T-helper 17 cell (primary cell): ENCODE measurements at regions not wholly inside any gene's neighbourhood (a gene's known extent, or its start where the extent isn't known, plus 50 kb on each side); places are given as distances from the start of the nearest gene placed in this dataset.

Source experiments
- ATAC-seq: fragments of 150-1000 bp; cut with Tn5 transposase; 2 replicates; pipeline ENCODE4 v1.10.0; 2021; ENCODE audit warnings: mild to moderate bottlenecking, moderate library complexity
- DNase-seq, 3 donors: peaks; one replicate each; pipeline versions ENCODE4 v3.0.0 to v3.0.0-alpha.2; 2020 to 2021
- H3K9me3 ChIP-seq: one replicate; pipeline ENCODE4 v1.7.0; 2013; ENCODE audit warnings: low read length, mild to moderate bottlenecking; ENCODE audit not compliant: control insufficient read depth, poor library complexity, severe bottlenecking
- H3K27ac Mint-ChIP-seq: one replicate; pipeline ENCODE4 v1.8.0; 2022; ENCODE audit warnings: mild to moderate bottlenecking, moderate library complexity, mixed read lengths
- H3K27me3 Mint-ChIP-seq: one replicate; pipeline ENCODE4 v1.8.0; 2022; ENCODE audit warnings: mixed read lengths
- H3K36me3 Mint-ChIP-seq: one replicate; pipeline ENCODE4 v1.8.0; 2022; ENCODE audit warnings: low read depth, mixed read lengths
- H3K4me1 Mint-ChIP-seq: one replicate; pipeline ENCODE4 v1.8.0; 2022; ENCODE audit warnings: mild to moderate bottlenecking, mixed read lengths
- H3K4me3 Mint-ChIP-seq: one replicate; pipeline ENCODE4 v1.8.0; 2022; ENCODE audit warnings: mild to moderate bottlenecking, moderate library complexity, mixed read lengths

GRCh38 chr13:27847669-27848068 lies 55.4 kb downstream of the GSX1 start:
- Mint-ChIP-seq H3K27ac (no peak overlapping the region), H3K27me3 (peaks cover 63% of the 10 kb centered on the region), H3K4me1 (no peaks in the 10 kb centered on the region), H3K4me3 (no peak overlapping the region), H3K36me3 (no peaks in the 10 kb centered on the region)
- no peaks in the 10 kb centered on the region for H3K9me3 ChIP-seq
- DNase-seq (no peak), ATAC-seq (no peak)

GRCh38 chr13:27851096-27851850 lies 59.0 kb downstream of the GSX1 start:
- ATAC-seq = no peak
- H3K27me3 Mint-ChIP-seq = peaks cover 71% of the 10 kb centered on the region
- H3K9me3 ChIP-seq = no peaks in the 10 kb centered on the region
- H3K27ac Mint-ChIP-seq = no peak overlapping the region
- H3K36me3 Mint-ChIP-seq = peaks cover 3% of the 10 kb centered on the region
- no peak overlapping the region for H3K4me3 Mint-ChIP-seq
- no peaks in the 10 kb centered on the region for H3K4me1 Mint-ChIP-seq
- no peak for DNase-seq

- Mint-ChIP-seq H3K4me1 (no peaks in the 10 kb centered on the region), H3K36me3 (peaks cover 3% of the 10 kb centered on the region), H3K27me3 (peaks cover 68% of the 10 kb centered on the region), H3K27ac (no peak overlapping the region), H3K4me3 (no peak overlapping the region)
- ATAC-seq (no peak), DNase-seq (no peak)
- H3K9me3 ChIP-seq = no peaks in the 10 kb centered on the region
These were observed 60.2 kb downstream of the GSX1 start for GRCh38 chr13:27852491-27852890.

GRCh38 chr13:27853335-27853734 lies 61.1 kb downstream of the GSX1 start:
- peaks cover 3% of the 10 kb centered on the region for H3K36me3 Mint-ChIP-seq
- no peak for DNase-seq
- H3K9me3 ChIP-seq = no peaks in the 10 kb centered on the region
- peaks cover 60% of the 10 kb centered on the region for H3K27me3 Mint-ChIP-seq
- no peak for ATAC-seq
- no peak overlapping the region for H3K27ac Mint-ChIP-seq
- H3K4me3 Mint-ChIP-seq = no peak overlapping the region
- H3K4me1 Mint-ChIP-seq = no peaks in the 10 kb centered on the region

GRCh38 chr13:27853861-27854260 lies 61.6 kb downstream of the GSX1 start:
- Mint-ChIP-seq H3K27me3 (peaks cover 54% of the 10 kb centered on the region), H3K36me3 (peaks cover 3% of the 10 kb centered on the region), H3K4me1 (no peaks in the 10 kb centered on the region), H3K27ac (no peak overlapping the region), H3K4me3 (no peak overlapping the region)
- no peaks in the 10 kb centered on the region for H3K9me3 ChIP-seq
- ATAC-seq = no peak
- DNase-seq = no peak

GRCh38 chr13:27854606-27855005 lies 62.3 kb downstream of the GSX1 start:
- Mint-ChIP-seq H3K36me3 (peaks cover 3% of the 10 kb centered on the region), H3K27me3 (peaks cover 53% of the 10 kb centered on the region), H3K27ac (no peak overlapping the region), H3K4me1 (no peaks in the 10 kb centered on the region), H3K4me3 (no peak overlapping the region)
- no peaks in the 10 kb centered on the region for H3K9me3 ChIP-seq
- ATAC-seq = no peak
- DNase-seq = no peak

GRCh38 chr13:27855381-27855780 lies 63.1 kb downstream of the GSX1 start:
- peaks cover 53% of the 10 kb centered on the region for H3K27me3 Mint-ChIP-seq
- H3K36me3 Mint-ChIP-seq = peaks cover 3% of the 10 kb centered on the region
- DNase-seq = no peak
- no peaks in the 10 kb centered on the region for H3K4me1 Mint-ChIP-seq
- no peak overlapping the region for H3K27ac Mint-ChIP-seq
- no peak overlapping the region for H3K4me3 Mint-ChIP-seq
- ATAC-seq = no peak
- H3K9me3 ChIP-seq = no peaks in the 10 kb centered on the region

- no peaks in the 10 kb centered on the region for H3K9me3 ChIP-seq
- Mint-ChIP-seq H3K4me3 (no peak overlapping the region), H3K27me3 (peaks cover 44% of the 10 kb centered on the region), H3K4me1 (no peaks in the 10 kb centered on the region), H3K36me3 (peaks cover 3% of the 10 kb centered on the region), H3K27ac (no peak overlapping the region)
- no peak for ATAC-seq
- DNase-seq = no peak
These were observed 62.5 kb upstream of the PDX1 start for GRCh38 chr13:27857282-27857681.

GRCh38 chr13:27858046-27858445 lies 61.8 kb upstream of the PDX1 start:
- no peak for ATAC-seq
- H3K27me3 Mint-ChIP-seq = peaks cover 44% of the 10 kb centered on the region

GRCh38 chr13:27860743-27861142 lies 59.1 kb upstream of the PDX1 start:
- no peaks in the 10 kb centered on the region for H3K4me1 Mint-ChIP-seq
- no peak overlapping the region for H3K4me3 Mint-ChIP-seq
- DNase-seq (no peak), ATAC-seq (no peak)
- H3K9me3 ChIP-seq = no peaks in the 10 kb centered on the region
- H3K27me3 Mint-ChIP-seq = peaks cover 39% of the 10 kb centered on the region
- H3K36me3 Mint-ChIP-seq = no peaks in the 10 kb centered on the region
- no peak overlapping the region for H3K27ac Mint-ChIP-seq

More at GRCh38 chr13:27858046-27858445, 61.8 kb upstream of the PDX1 start:
- H3K27ac Mint-ChIP-seq = no peak overlapping the region
- no peaks in the 10 kb centered on the region for H3K9me3 ChIP-seq
- H3K4me3 Mint-ChIP-seq = no peak overlapping the region
- peaks cover 3% of the 10 kb centered on the region for H3K36me3 Mint-ChIP-seq
- no peak for DNase-seq
- no peaks in the 10 kb centered on the region for H3K4me1 Mint-ChIP-seq

- Mint-ChIP-seq H3K27me3 (peaks cover 39% of the 10 kb centered on the region), H3K4me1 (no peaks in the 10 kb centered on the region), H3K27ac (no peak overlapping the region), H3K36me3 (no peaks in the 10 kb centered on the region), H3K4me3 (no peak overlapping the region)
- DNase-seq (no peak), ATAC-seq (no peak)
- H3K9me3 ChIP-seq = no peaks in the 10 kb centered on the region
These were observed 58.6 kb upstream of the PDX1 start for GRCh38 chr13:27861165-27861564.

- Mint-ChIP-seq H3K27me3 (peaks cover 36% of the 10 kb centered on the region), H3K4me3 (no peak overlapping the region)
- ATAC-seq = no peak
These were observed 51.0 kb upstream of the PDX1 start for GRCh38 chr13:27868641-27869435.

GRCh38 chr13:27869436-27870095 lies 50.2 kb upstream of the PDX1 start:
- no peaks in the 10 kb centered on the region for H3K9me3 ChIP-seq
- Mint-ChIP-seq H3K27me3 (peaks cover 32% of the 10 kb centered on the region), H3K27ac (no peak overlapping the region), H3K36me3 (no peaks in the 10 kb centered on the region), H3K4me3 (no peak overlapping the region), H3K4me1 (peaks cover 3% of the 10 kb centered on the region)
- DNase-seq (no peak), ATAC-seq (no peak)

More at GRCh38 chr13:27868641-27869435, 51.0 kb upstream of the PDX1 start:
- no peaks in the 10 kb centered on the region for H3K9me3 ChIP-seq
- Mint-ChIP-seq H3K27ac (no peak overlapping the region), H3K36me3 (no peaks in the 10 kb centered on the region), H3K4me1 (peaks cover 3% of the 10 kb centered on the region)
- no peak for DNase-seq
